ENCODE measurements at regions not wholly inside any gene's neighbourhood (a gene's known extent, or its start where the extent isn't known, plus 50 kb on each side); places are given as distances from the start of the nearest gene placed in this dataset.

GRCh38 chr13:107244241-107244640 is 676.3 kb upstream of the ARGLU1 start:
- Histone ChIP-seq H3K4me3 (replicated peaks in 1 of 3) (no peak overlapping the region), H3K27ac (no peak overlapping the region), H3K4me1 (no peaks in the 10 kb centered on the region), H3K36me3 (no peaks in the 10 kb centered on the region), H3K9me3 (no peaks in the 10 kb centered on the region), H3K27me3 (no peaks in the 10 kb centered on the region)
- DNase-seq = no peak
- 91 to 93% methylated on average over 2 of the region's 2 CpGs for WGBS, 2 donors
- no peak for TF ChIP-seq POLR2A (IDR thresholded peaks at IDR 0.05)
- no peak for TF ChIP-seq CTCF (IDR thresholded peaks at IDR 0.05)
- intact Hi-C loops (cut with DNase I) = no loop called here

GRCh38 chr13:107242138-107242537 is 674.2 kb upstream of the ARGLU1 start:
- no peak overlapping the region for H3K4me3 ChIP-seq (replicated peaks in 1 of 3)
- H3K36me3 ChIP-seq = no peaks in the 10 kb centered on the region
- TF ChIP-seq POLR2A (IDR thresholded peaks at IDR 0.05) = no peak
- TF ChIP-seq CTCF (IDR thresholded peaks at IDR 0.05) = no peak
- no peak overlapping the region for H3K27ac ChIP-seq
- H3K4me1 ChIP-seq = no peaks in the 10 kb centered on the region
- WGBS, 2 donors = 47 to 49% methylated on average over 6 of the region's 6 CpGs
- intact Hi-C loops (cut with DNase I) = no loop called here
- no peaks in the 10 kb centered on the region for H3K9me3 ChIP-seq
- no peaks in the 10 kb centered on the region for H3K27me3 ChIP-seq
- DNase-seq = no peak

GRCh38 chr13:107241381-107241780 is 673.4 kb upstream of the ARGLU1 start:
- TF ChIP-seq CTCF (IDR thresholded peaks at IDR 0.05) = no peak
- no peak for TF ChIP-seq POLR2A (IDR thresholded peaks at IDR 0.05)
- intact Hi-C loops (cut with DNase I) = no loop called here
- 85% methylated on average over 7 of the region's 7 CpGs for WGBS, 2 donors
- no peaks in the 10 kb centered on the region for H3K36me3 ChIP-seq
- H3K27ac ChIP-seq = no peak overlapping the region
- no peaks in the 10 kb centered on the region for H3K4me1 ChIP-seq
- no peak for DNase-seq
- H3K9me3 ChIP-seq = no peaks in the 10 kb centered on the region
- H3K4me3 ChIP-seq (replicated peaks in 1 of 3) = no peak overlapping the region
- H3K27me3 ChIP-seq = no peaks in the 10 kb centered on the region

GRCh38 chr13:107239213-107239612 is 671.3 kb upstream of the ARGLU1 start:
- no peak for DNase-seq
- no peaks in the 10 kb centered on the region for H3K27me3 ChIP-seq
- TF ChIP-seq CTCF (IDR thresholded peaks at IDR 0.05) (no peak), POLR2A (IDR thresholded peaks at IDR 0.05) (no peak)
- intact Hi-C loops (cut with DNase I) = no loop called here
- H3K4me1 ChIP-seq = no peaks in the 10 kb centered on the region
- no peak overlapping the region for H3K27ac ChIP-seq
- no peaks in the 10 kb centered on the region for H3K36me3 ChIP-seq
- no peak overlapping the region for H3K4me3 ChIP-seq (replicated peaks in 1 of 3)
- no peaks in the 10 kb centered on the region for H3K9me3 ChIP-seq
- WGBS, 2 donors = 93 to 96% methylated on average over 8 of the region's 8 CpGs

GRCh38 chr13:107238262-107238981 is 670.5 kb upstream of the ARGLU1 start:
- Histone ChIP-seq H3K27me3 (no peaks in the 10 kb centered on the region), H3K27ac (no peak overlapping the region), H3K4me3 (replicated peaks in 1 of 3) (no peak overlapping the region), H3K9me3 (no peaks in the 10 kb centered on the region), H3K36me3 (no peaks in the 10 kb centered on the region), H3K4me1 (no peaks in the 10 kb centered on the region)
- intact Hi-C loops (cut with DNase I) = no loop called here
- 76 to 77% methylated on average over 6 of the region's 6 CpGs for WGBS, 2 donors
- TF ChIP-seq POLR2A (IDR thresholded peaks at IDR 0.05) (no peak), CTCF (IDR thresholded peaks at IDR 0.05) (no peak)
- no peak for DNase-seq

Data from thyroid gland (tissue), 4 donors.